Kidney glomerular epithelial cell (primary cell): ENCODE measurements at regions not wholly inside any gene's neighbourhood (a gene's known extent, or its start where the extent isn't known, plus 50 kb on each side); places are given as distances from the start of the nearest gene placed in this dataset.
"Not testable (repeated sequence)": the region's sequence is repeated elsewhere in the genome, so short reads cannot be mapped to it uniquely, and the experiment has no call there.

Source experiments
- DNase-seq: peaks from one replicate; lab custom pipeline; 2025; lab: John Stamatoyannopoulos, UW

GRCh38 chr4:59712470-59712869 lies 1487.7 kb upstream of the ADGRL3 start:
- no peak for DNase-seq

- not testable (repeated sequence) for DNase-seq
Observed at GRCh38 chr4:59724286-59724685, 1475.8 kb upstream of the ADGRL3 start.

- DNase-seq: no peak
Observed at GRCh38 chr4:59727745-59728144, 1472.4 kb upstream of the ADGRL3 start.

GRCh38 chr4:59728496-59728895 lies 1471.6 kb upstream of the ADGRL3 start:
- DNase-seq: no peak

GRCh38 chr4:59729321-59729720 lies 1470.8 kb upstream of the ADGRL3 start:
- DNase-seq: no peak

GRCh38 chr4:59748433-59748832 lies 1451.7 kb upstream of the ADGRL3 start:
- DNase-seq: no peak

- DNase-seq: no peak
Observed at GRCh38 chr4:59759082-59759825, 1440.9 kb upstream of the ADGRL3 start.

GRCh38 chr4:59762344-59762743 lies 1437.8 kb upstream of the ADGRL3 start:
- DNase-seq: no peak

- no peak for DNase-seq
Observed at GRCh38 chr4:59770601-59771264, 1429.4 kb upstream of the ADGRL3 start.

- no peak for DNase-seq
Observed at GRCh38 chr4:59772641-59773139, 1427.4 kb upstream of the ADGRL3 start.

- not testable (repeated sequence) for DNase-seq
Observed at GRCh38 chr4:59780271-59780670, 1419.9 kb upstream of the ADGRL3 start.

GRCh38 chr4:59805176-59805575 lies 1395.0 kb upstream of the ADGRL3 start:
- no peak for DNase-seq

- DNase-seq: no peak
Observed at GRCh38 chr4:59814402-59815010, 1385.6 kb upstream of the ADGRL3 start.

GRCh38 chr4:59818656-59819055 lies 1381.5 kb upstream of the ADGRL3 start:
- no peak for DNase-seq

GRCh38 chr4:59823311-59823710 lies 1376.8 kb upstream of the ADGRL3 start:
- no peak for DNase-seq

GRCh38 chr4:59825104-59825503 lies 1375.0 kb upstream of the ADGRL3 start:
- DNase-seq: no peak

GRCh38 chr4:59831746-59832145 lies 1368.4 kb upstream of the ADGRL3 start:
- no peak for DNase-seq

GRCh38 chr4:59834943-59835342 lies 1365.2 kb upstream of the ADGRL3 start:
- DNase-seq: no peak

GRCh38 chr4:59837751-59838150 lies 1362.4 kb upstream of the ADGRL3 start:
- DNase-seq: no peak

- no peak for DNase-seq
Observed at GRCh38 chr4:59838236-59838635, 1361.9 kb upstream of the ADGRL3 start.

GRCh38 chr4:59841698-59842097 lies 1358.4 kb upstream of the ADGRL3 start:
- DNase-seq: no peak

GRCh38 chr4:59848457-59848856 lies 1351.7 kb upstream of the ADGRL3 start:
- DNase-seq: no peak
